IMR-90 (cell line): ENCODE measurements at regions not wholly inside any gene's neighbourhood (a gene's known extent, or its start where the extent isn't known, plus 50 kb on each side); places are given as distances from the start of the nearest gene placed in this dataset.

Experiments
- ATAC-seq: fragments of 200-7000 bp; cut with Tn5 transposase; 2 replicates; pipeline ENCODE4 v1.9.1; 2020; ENCODE audit warnings: low read depth, mild to moderate bottlenecking, moderate library complexity
- BruUV-seq: library from RNA; stranded (reverse); fragments of 400-500 nt; replicated peaks from 2 replicates; lab custom pipeline; 2021; lab: Mats Ljungman, UMichigan
- CTCF ChIA-PET: fragments of 300-600 bp; formaldehyde crosslinking; extraction: SDS; loops from one replicate; lab custom pipeline; 2021; ENCODE audit warnings: antibody characterized with exemption; lab: Yijun Ruan, JAX
- POLR2A ChIA-PET: fragments of 300-600 bp; sonication (Branson Sonifier 250); formaldehyde crosslinking; loops from one replicate; lab custom pipeline; 2022; ENCODE audit warnings: antibody characterized with exemption; ENCODE audit not compliant: unreplicated experiment; lab: Charles Lee
- DNase-seq: peaks from one replicate; pipeline ENCODE4 v3.0.0; 2013
- H2AFZ ChIP-seq: replicated peaks from 2 replicates; pipeline ENCODE3; 2013; ENCODE audit warnings: low read length, mild to moderate bottlenecking; ENCODE audit not compliant: poor library complexity
- H2AK5ac ChIP-seq: 2 replicates; pipeline ENCODE4 v1.6.1; 2013; ENCODE audit warnings: low read depth, low read length, inconsistent platforms
- H2AK9ac ChIP-seq: replicated peaks from 2 replicates; pipeline ENCODE3; 2013; ENCODE audit warnings: mild to moderate bottlenecking, low read depth, low read length, moderate library complexity; ENCODE audit not compliant: poor library complexity
- H2BK120ac ChIP-seq: 2 replicates; pipeline ENCODE4 v1.6.1; 2013; ENCODE audit warnings: low read depth, low read length, inconsistent platforms
- H2BK15ac ChIP-seq: 3 replicates; pipeline ENCODE4 v1.6.1; 2013; ENCODE audit warnings: low read depth, low read length, inconsistent platforms
- H2BK20ac ChIP-seq: 2 replicates; pipeline ENCODE4 v1.6.1; 2013; ENCODE audit warnings: low read depth, mild to moderate bottlenecking, inconsistent platforms, low read length, moderate library complexity
- H2BK5ac ChIP-seq: 2 replicates; pipeline ENCODE4 v1.6.1; 2013; ENCODE audit warnings: mild to moderate bottlenecking, low read depth, low read length, inconsistent platforms; ENCODE audit not compliant: poor library complexity, severe bottlenecking
- H3K14ac ChIP-seq: replicated peaks from 2 replicates; pipeline ENCODE4 v1.6.1; 2013; ENCODE audit warnings: low read depth, low read length, inconsistent platforms
- H3K18ac ChIP-seq: 2 replicates; pipeline ENCODE4 v1.6.1; 2013; ENCODE audit warnings: low read depth, low read length, control low read depth
- H3K23ac ChIP-seq: 2 replicates; pipeline ENCODE4 v1.6.1; 2013; ENCODE audit warnings: low read depth, low read length, inconsistent platforms
- H3K27ac ChIP-seq: 2 replicates; pipeline ENCODE4 v1.5.1; 2013; ENCODE audit warnings: mild to moderate bottlenecking, control low read depth, low read length; ENCODE audit not compliant: insufficient read depth
- H3K27me3 ChIP-seq: 2 replicates; pipeline ENCODE4 v1.6.1; 2013; ENCODE audit warnings: low read length; ENCODE audit not compliant: control insufficient read depth, insufficient read depth
- H3K36me3 ChIP-seq: 2 replicates; pipeline ENCODE4 v1.6.1; 2013; ENCODE audit warnings: low read length, mixed read lengths; ENCODE audit not compliant: control insufficient read depth, insufficient read depth
- H3K4ac ChIP-seq: 2 replicates; pipeline ENCODE4 v1.6.1; 2013; ENCODE audit warnings: low read depth, low read length, inconsistent platforms
- H3K4me1 ChIP-seq: 2 replicates; pipeline ENCODE4 v1.6.1; 2013; ENCODE audit warnings: low read length, mixed read lengths; ENCODE audit not compliant: control insufficient read depth, insufficient read depth
- H3K4me2 ChIP-seq: 2 replicates; pipeline ENCODE4 v1.6.1; 2013; ENCODE audit warnings: low read depth, mild to moderate bottlenecking, control low read depth, low read length, moderate library complexity
- H3K4me3 ChIP-seq: 2 replicates; pipeline ENCODE4 v1.5.1; 2013; ENCODE audit warnings: low read depth, mild to moderate bottlenecking, control low read depth, low read length, moderate library complexity; ENCODE audit not compliant: insufficient read depth
- H3K56ac ChIP-seq: 2 replicates; pipeline ENCODE4 v1.6.1; 2013; ENCODE audit warnings: low read length, inconsistent platforms; ENCODE audit not compliant: insufficient read depth; ENCODE audit errors: extremely low read depth
- H3K79me1 ChIP-seq, 2 experiments: 2 replicates each; pipeline ENCODE4 v1.6.1; 2013; ENCODE audit warnings: low read length in 2 of 2, inconsistent platforms in 1 of 2, low read depth in 1 of 2
- H3K9ac ChIP-seq: 2 replicates; pipeline ENCODE4 v1.6.1; 2013; ENCODE audit warnings: low read depth, low read length, control low read depth
- H3K9me1 ChIP-seq: 2 replicates; pipeline ENCODE4 v1.6.1; 2013; ENCODE audit warnings: low read length, inconsistent platforms; ENCODE audit not compliant: insufficient read depth
- H3K9me3 ChIP-seq: 2 replicates; pipeline ENCODE4 v1.6.1; 2013; ENCODE audit warnings: low read length; ENCODE audit not compliant: control insufficient read depth, insufficient read depth
- H4K20me1 ChIP-seq: 2 replicates; pipeline ENCODE4 v1.6.1; 2013; ENCODE audit warnings: low read length, inconsistent platforms; ENCODE audit not compliant: insufficient read depth
- H4K5ac ChIP-seq: 2 replicates; pipeline ENCODE4 v1.6.1; 2013; ENCODE audit warnings: mild to moderate bottlenecking, low read depth, low read length, control low read depth
- H4K8ac ChIP-seq, 2 experiments: 2 replicates each; pipeline ENCODE4 v1.6.1; 2013; ENCODE audit warnings: low read depth in 2 of 2, low read length in 2 of 2, control low read depth in 1 of 2, inconsistent platforms in 1 of 2
- H4K91ac ChIP-seq: 2 replicates; pipeline ENCODE4 v1.6.1; 2013; ENCODE audit warnings: low read depth, low read length, inconsistent platforms; ENCODE audit not compliant: insufficient read depth
- WGBS, 2 experiments: methylation state at CpG; one replicate each; pipeline versions ENCODE4 v1.1.5 to v1.1.7; 2013; ENCODE audit warnings: missing lambda C conversion rate in 2 of 2; ENCODE audit not compliant: insufficient read length in 1 of 2; ENCODE audit errors: extremely low coverage in 2 of 2; 5-methylcytosine and 5-hydroxymethylcytosine counted together
- dilution Hi-C: fragments of 300-500 bp; cut with HindIII; formaldehyde crosslinking; loops from one replicate; pipeline ENCODE4 v1.14.3; 2018; ENCODE audit warnings: low sequenced_read_pairs; ENCODE audit not compliant: unreplicated experiment
- in situ Hi-C: fragments of 300-500 bp; cut with MboI; formaldehyde crosslinking; loops from 3 replicates; pipeline ENCODE4 v1.14.3; 2019; ENCODE audit warnings: low sequenced_read_pairs, inconsistent platforms, mixed read lengths
- intact Hi-C: fragments of 100-400 bp; cut with micrococcal nuclease; formaldehyde crosslinking; loops from 2 replicates; pipeline ENCODE4 v1.10.0; 2022
- TF ChIP-seq, protein P1 (sequence below): fragments of 150-350 bp; IDR thresholded peaks from 2 replicates; pipeline ENCODE4 v1.6.1; 2017; ENCODE audit warnings: mild to moderate bottlenecking, antibody characterized with exemption, low read length, low read depth

DNA sequence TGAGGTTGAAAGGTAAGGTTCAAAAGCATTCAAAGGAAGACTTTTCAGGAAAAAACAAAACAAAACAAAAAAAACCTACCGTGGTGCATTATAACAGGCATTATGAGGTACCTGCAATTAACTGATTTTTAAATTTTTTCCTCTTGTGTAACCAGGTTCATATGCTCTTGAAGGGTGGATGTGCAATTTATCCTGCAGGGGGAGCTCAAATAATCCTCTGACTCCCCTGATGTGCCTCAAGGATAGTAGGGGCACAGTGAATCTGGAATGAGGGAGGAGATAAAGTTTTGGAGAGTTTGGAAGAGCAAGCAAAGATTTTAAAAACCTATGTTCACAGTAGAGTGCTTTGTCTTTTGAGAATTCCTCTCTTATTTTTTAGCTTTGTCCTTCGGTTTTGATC, 1349.4 kb downstream of the CDH8 start:
- H3K36me3 ChIP-seq: no peaks in the 10 kb centered on the region
- H4K20me1 ChIP-seq: no peaks in the 10 kb centered on the region
- no peak for DNase-seq
- no peak overlapping the region for H2AK5ac ChIP-seq
- no peak overlapping the region for H2AFZ ChIP-seq
- no peak overlapping the region for H3K18ac ChIP-seq
- H3K27ac ChIP-seq: no peak overlapping the region
- BruUV-seq: no TSS peak
- H3K4me3 ChIP-seq: no peak overlapping the region
- ATAC-seq: no peak
- H3K4ac ChIP-seq: no peak overlapping the region
- peaks cover 9% of the 10 kb centered on the region; the same call in 1 of the 2 replicates for H3K9me3 ChIP-seq
- CTCF ChIA-PET: interaction anchor here (0.7 kb wide), 1 partner anchor 366 kb away, joined by 3 read pairs; no protein-coding TSS in a partner anchor
- no peaks in the 10 kb centered on the region for H3K9me1 ChIP-seq
- dilution Hi-C loops (no loop called here), in situ Hi-C loops (no loop called here), intact Hi-C loops (no loop called here)
- H3K4me1 ChIP-seq: no peaks in the 10 kb centered on the region
- no peak overlapping the region for H4K5ac ChIP-seq
- no peak overlapping the region for H2BK120ac ChIP-seq
- H2AK9ac ChIP-seq: no peak overlapping the region
- no peak overlapping the region for H2BK15ac ChIP-seq
- H3K27me3 ChIP-seq: no peaks in the 10 kb centered on the region
- H3K56ac ChIP-seq: no peak overlapping the region
- H2BK20ac ChIP-seq: no peak overlapping the region
- H3K4me2 ChIP-seq: no peak overlapping the region
- no CpG with 5 or more reads among the region's 2 CpGs for WGBS, 2 experiments
- no peak overlapping the region for H4K8ac ChIP-seq
- POLR2A ChIA-PET: no interaction called here
- no peak overlapping the region for H3K14ac ChIP-seq
- H3K9ac ChIP-seq: no peak overlapping the region
- H2BK5ac ChIP-seq: no peak overlapping the region
- TF ChIP-seq, protein P1, sequence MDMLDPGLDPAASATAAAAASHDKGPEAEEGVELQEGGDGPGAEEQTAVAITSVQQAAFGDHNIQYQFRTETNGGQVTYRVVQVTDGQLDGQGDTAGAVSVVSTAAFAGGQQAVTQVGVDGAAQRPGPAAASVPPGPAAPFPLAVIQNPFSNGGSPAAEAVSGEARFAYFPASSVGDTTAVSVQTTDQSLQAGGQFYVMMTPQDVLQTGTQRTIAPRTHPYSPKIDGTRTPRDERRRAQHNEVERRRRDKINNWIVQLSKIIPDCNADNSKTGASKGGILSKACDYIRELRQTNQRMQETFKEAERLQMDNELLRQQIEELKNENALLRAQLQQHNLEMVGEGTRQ: no peak
- H3K79me1 ChIP-seq: no peaks in the 10 kb centered on the region
- H3K23ac ChIP-seq: no peak overlapping the region
- H4K91ac ChIP-seq: no peak overlapping the region
